WTC11 (cell line): ENCODE measurements at regions not wholly inside any gene's neighbourhood (a gene's known extent, or its start where the extent isn't known, plus 50 kb on each side); places are given as distances from the start of the nearest gene placed in this dataset.

Source experiments
- TF ChIP-seq, protein P1 (sequence below): fragments of 200-600 bp; IDR thresholded peaks from 2 replicates; pipeline ENCODE4 v1.8.0; 2022; ENCODE audit warnings: antibody characterized with exemption
- TF ChIP-seq, protein P2 (sequence below): sonication (generic); formaldehyde crosslinking; conservative IDR thresholded peaks from 2 replicates; pipeline ENCODE4 v1.8.1; 2022; ENCODE audit warnings: mild to moderate bottlenecking, missing genetic modification reagents
- TF ChIP-seq, protein P3 (sequence below): sonication (generic); formaldehyde crosslinking; IDR thresholded peaks from 2 replicates; pipeline ENCODE4 v1.8.1; 2023; ENCODE audit warnings: mild to moderate bottlenecking, missing genetic modification reagents
- TF ChIP-seq, protein P4 (sequence below): fragments of 250-450 bp; sonication (Bioruptor Pico); conservative IDR thresholded peaks from 2 replicates; pipeline ENCODE4 v1.9.0; 2021; ENCODE audit warnings: mild to moderate bottlenecking

DNA sequence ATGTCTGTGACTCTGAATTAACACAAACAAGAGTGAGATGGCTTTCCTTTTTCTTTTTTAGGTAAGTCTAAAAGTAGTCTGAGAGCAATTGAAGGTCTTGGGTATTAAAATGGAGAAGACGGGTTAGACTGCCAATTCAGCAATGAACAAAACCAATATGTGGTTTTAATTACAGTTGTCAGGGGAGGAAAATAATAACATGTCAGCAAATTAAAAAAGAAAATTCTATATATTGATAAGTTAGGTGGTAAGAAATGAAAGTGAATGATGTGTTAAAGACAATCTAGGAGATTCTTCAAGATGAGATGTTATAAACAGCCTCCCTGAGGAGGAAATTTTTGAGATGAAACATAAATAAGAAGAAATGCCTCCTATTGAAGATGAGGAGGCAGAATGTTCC is 150.6 kb upstream of the HSF2 start:
- TF ChIP-seq, protein P1, sequence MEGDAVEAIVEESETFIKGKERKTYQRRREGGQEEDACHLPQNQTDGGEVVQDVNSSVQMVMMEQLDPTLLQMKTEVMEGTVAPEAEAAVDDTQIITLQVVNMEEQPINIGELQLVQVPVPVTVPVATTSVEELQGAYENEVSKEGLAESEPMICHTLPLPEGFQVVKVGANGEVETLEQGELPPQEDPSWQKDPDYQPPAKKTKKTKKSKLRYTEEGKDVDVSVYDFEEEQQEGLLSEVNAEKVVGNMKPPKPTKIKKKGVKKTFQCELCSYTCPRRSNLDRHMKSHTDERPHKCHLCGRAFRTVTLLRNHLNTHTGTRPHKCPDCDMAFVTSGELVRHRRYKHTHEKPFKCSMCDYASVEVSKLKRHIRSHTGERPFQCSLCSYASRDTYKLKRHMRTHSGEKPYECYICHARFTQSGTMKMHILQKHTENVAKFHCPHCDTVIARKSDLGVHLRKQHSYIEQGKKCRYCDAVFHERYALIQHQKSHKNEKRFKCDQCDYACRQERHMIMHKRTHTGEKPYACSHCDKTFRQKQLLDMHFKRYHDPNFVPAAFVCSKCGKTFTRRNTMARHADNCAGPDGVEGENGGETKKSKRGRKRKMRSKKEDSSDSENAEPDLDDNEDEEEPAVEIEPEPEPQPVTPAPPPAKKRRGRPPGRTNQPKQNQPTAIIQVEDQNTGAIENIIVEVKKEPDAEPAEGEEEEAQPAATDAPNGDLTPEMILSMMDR, result no peak
- TF ChIP-seq, protein P2, sequence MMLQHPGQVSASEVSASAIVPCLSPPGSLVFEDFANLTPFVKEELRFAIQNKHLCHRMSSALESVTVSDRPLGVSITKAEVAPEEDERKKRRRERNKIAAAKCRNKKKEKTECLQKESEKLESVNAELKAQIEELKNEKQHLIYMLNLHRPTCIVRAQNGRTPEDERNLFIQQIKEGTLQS (CRISPR knock-in tag), result no peak
- TF ChIP-seq, protein P3, sequence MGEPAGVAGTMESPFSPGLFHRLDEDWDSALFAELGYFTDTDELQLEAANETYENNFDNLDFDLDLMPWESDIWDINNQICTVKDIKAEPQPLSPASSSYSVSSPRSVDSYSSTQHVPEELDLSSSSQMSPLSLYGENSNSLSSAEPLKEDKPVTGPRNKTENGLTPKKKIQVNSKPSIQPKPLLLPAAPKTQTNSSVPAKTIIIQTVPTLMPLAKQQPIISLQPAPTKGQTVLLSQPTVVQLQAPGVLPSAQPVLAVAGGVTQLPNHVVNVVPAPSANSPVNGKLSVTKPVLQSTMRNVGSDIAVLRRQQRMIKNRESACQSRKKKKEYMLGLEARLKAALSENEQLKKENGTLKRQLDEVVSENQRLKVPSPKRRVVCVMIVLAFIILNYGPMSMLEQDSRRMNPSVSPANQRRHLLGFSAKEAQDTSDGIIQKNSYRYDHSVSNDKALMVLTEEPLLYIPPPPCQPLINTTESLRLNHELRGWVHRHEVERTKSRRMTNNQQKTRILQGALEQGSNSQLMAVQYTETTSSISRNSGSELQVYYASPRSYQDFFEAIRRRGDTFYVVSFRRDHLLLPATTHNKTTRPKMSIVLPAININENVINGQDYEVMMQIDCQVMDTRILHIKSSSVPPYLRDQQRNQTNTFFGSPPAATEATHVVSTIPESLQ (CRISPR knock-in tag), result no peak
- TF ChIP-seq, protein P4, sequence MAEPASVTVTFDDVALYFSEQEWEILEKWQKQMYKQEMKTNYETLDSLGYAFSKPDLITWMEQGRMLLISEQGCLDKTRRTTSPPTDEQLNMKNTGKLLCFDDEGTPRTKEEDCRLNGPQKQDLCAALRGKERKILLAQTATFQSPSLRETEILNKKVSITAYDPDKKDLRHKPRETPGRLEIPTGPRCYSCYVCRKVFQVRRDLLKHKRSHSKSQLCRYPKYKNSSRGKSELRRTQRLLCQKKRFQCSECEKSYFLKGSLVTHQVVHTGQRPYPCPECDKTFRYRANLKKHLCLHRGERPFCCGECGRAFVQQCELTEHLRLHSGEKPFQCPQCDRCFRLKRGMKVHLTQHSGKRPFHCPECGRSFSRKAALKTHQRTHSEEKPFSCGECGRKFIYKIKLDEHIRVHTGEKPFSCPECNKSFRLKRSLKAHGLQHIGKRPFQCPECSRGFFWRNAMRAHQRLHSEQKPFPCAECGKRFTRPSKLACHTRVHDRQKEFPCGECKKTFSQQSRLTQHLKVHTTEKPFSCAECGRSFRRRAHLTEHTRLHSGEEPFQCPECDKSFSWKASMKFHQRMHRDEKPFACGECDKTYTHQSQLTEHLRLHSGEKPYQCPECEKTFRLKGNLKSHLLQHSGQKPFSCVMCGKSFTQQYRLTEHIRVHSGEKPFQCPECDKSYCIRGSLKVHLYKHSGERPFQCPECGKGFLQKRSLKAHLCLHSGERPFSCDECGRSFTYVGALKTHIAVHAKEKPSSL (CRISPR knock-in tag), result no peak
